ENCODE measurements at regions not wholly inside any gene's neighbourhood (a gene's known extent, or its start where the extent isn't known, plus 50 kb on each side); places are given as distances from the start of the nearest gene placed in this dataset.

DNA sequence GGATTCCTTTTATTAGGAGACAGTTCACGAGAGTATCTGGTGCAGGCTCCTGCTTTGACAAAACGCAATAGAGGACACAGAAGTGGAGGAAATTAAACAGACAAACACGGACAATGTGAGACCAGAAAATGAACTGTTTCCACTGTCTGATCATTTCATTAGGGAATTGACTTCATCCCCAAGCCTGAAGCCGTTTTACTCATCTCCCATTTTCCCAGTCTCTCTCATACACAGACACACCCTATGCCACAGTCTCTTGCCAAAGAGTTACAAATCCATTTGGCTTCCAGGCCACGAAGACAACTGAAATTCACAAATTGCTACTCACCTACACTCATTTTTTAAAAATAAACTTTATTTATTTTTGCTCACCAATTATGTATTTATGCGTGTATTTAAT is 1087.8 kb upstream of the TMEM132C start:
- TF ChIP-seq TAF1 (IDR thresholded peaks at IDR 0.05; ENCODE audit: low read depth) (no peak), RAD21 (IDR thresholded peaks at IDR 0.05; ENCODE audit: low read depth) (no peak), EP300 (IDR thresholded peaks at IDR 0.05; ENCODE audit: borderline replicate concordance) (no peak), EGR1 (IDR thresholded peaks at IDR 0.05) (no peak), ZBTB7A (IDR thresholded peaks at IDR 0.05; ENCODE audit: low read depth) (no peak), MAX (IDR thresholded peaks at IDR 0.05) (no peak), TCF12 (IDR thresholded peaks at IDR 0.05; ENCODE audit: low read depth) (no peak), YY1 (IDR thresholded peaks at IDR 0.05; ENCODE audit: low read depth) (no peak), CREB1 (IDR thresholded peaks at IDR 0.05; ENCODE audit: low read depth) (no peak), TEAD4 (IDR thresholded peaks at IDR 0.05) (no peak), FOXM1 (IDR thresholded peaks at IDR 0.05; ENCODE audit: borderline replicate concordance, low read depth) (no peak), CEBPB (IDR thresholded peaks at IDR 0.05) (no peak), NFIC (IDR thresholded peaks at IDR 0.05) (no peak)
- TF ChIP-seq, protein P1, sequence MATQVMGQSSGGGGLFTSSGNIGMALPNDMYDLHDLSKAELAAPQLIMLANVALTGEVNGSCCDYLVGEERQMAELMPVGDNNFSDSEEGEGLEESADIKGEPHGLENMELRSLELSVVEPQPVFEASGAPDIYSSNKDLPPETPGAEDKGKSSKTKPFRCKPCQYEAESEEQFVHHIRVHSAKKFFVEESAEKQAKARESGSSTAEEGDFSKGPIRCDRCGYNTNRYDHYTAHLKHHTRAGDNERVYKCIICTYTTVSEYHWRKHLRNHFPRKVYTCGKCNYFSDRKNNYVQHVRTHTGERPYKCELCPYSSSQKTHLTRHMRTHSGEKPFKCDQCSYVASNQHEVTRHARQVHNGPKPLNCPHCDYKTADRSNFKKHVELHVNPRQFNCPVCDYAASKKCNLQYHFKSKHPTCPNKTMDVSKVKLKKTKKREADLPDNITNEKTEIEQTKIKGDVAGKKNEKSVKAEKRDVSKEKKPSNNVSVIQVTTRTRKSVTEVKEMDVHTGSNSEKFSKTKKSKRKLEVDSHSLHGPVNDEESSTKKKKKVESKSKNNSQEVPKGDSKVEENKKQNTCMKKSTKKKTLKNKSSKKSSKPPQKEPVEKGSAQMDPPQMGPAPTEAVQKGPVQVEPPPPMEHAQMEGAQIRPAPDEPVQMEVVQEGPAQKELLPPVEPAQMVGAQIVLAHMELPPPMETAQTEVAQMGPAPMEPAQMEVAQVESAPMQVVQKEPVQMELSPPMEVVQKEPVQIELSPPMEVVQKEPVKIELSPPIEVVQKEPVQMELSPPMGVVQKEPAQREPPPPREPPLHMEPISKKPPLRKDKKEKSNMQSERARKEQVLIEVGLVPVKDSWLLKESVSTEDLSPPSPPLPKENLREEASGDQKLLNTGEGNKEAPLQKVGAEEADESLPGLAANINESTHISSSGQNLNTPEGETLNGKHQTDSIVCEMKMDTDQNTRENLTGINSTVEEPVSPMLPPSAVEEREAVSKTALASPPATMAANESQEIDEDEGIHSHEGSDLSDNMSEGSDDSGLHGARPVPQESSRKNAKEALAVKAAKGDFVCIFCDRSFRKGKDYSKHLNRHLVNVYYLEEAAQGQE (IDR thresholded peaks at IDR 0.05; ENCODE audit: low read depth) = no peak
- TF ChIP-seq, protein P2, sequence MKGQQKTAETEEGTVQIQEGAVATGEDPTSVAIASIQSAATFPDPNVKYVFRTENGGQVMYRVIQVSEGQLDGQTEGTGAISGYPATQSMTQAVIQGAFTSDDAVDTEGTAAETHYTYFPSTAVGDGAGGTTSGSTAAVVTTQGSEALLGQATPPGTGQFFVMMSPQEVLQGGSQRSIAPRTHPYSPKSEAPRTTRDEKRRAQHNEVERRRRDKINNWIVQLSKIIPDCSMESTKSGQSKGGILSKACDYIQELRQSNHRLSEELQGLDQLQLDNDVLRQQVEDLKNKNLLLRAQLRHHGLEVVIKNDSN (IDR thresholded peaks at IDR 0.05) = no peak

- TF ChIP-seq CEBPB (IDR thresholded peaks at IDR 0.05) (no peak), YY1 (IDR thresholded peaks at IDR 0.05; ENCODE audit: low read depth) (no peak), FOXM1 (IDR thresholded peaks at IDR 0.05; ENCODE audit: borderline replicate concordance, low read depth) (no peak), NFIC (IDR thresholded peaks at IDR 0.05) (no peak)
- TF ChIP-seq, protein P1 (IDR thresholded peaks at IDR 0.05; ENCODE audit: low read depth) = no peak
Observed at GRCh38 chr12:127182018-127182417, 1085.0 kb upstream of the TMEM132C start.

DNA sequence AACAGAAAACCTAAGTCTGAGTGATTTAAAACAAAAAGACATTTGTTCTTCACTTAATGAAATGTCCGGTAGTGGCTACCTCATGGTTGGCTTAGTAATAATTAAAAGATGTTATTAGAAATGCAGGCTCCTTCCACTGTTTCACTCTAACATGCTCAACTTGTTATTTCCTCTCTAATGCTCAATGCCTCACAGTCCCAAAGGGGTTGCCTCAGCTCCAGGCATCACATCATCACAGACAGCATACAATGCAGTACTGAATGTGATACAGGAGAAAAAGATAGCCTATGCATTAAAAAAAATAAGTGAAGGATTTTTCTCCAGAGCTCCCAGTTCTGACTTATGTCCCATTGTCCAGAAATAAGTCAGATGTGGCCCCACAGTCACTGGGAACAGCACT is 1077.0 kb upstream of the TMEM132C start:
- no peak for TF ChIP-seq MAX (IDR thresholded peaks at IDR 0.05)
- no peak for TF ChIP-seq EP300 (IDR thresholded peaks at IDR 0.05; ENCODE audit: borderline replicate concordance)
- no peak for TF ChIP-seq NFIC (IDR thresholded peaks at IDR 0.05)
- no peak for TF ChIP-seq YY1 (IDR thresholded peaks at IDR 0.05; ENCODE audit: low read depth)
- TF ChIP-seq, protein P2 (IDR thresholded peaks at IDR 0.05) = no peak
- TF ChIP-seq TAF1 (IDR thresholded peaks at IDR 0.05; ENCODE audit: low read depth) = no peak

DNA sequence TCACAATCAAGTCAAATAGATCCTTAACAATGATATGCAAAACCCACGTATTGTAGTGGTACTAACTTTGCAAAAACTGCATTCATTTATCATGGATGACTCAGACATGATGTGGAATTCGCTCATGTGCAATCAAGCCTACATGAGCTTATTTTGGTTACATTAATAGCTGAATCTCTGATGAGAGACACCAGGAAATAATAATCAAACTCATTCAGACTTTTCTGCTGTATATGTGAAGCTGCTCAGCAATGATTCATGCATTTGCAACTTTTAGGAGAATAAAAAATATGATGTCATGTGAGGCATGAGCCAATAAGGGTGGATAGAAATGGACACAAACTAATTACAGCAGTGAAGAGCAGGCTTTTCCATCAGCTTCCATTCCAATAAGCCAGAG is 1075.8 kb upstream of the TMEM132C start:
- no peak for TF ChIP-seq YY1 (IDR thresholded peaks at IDR 0.05; ENCODE audit: low read depth)
- TF ChIP-seq MAX (IDR thresholded peaks at IDR 0.05) = no peak
- no peak for TF ChIP-seq EP300 (IDR thresholded peaks at IDR 0.05; ENCODE audit: borderline replicate concordance)
- TF ChIP-seq CREB1 (IDR thresholded peaks at IDR 0.05; ENCODE audit: low read depth) = no peak
- no peak for TF ChIP-seq TCF12 (IDR thresholded peaks at IDR 0.05; ENCODE audit: low read depth)
- TF ChIP-seq FOXM1 (IDR thresholded peaks at IDR 0.05; ENCODE audit: borderline replicate concordance, low read depth) = no peak

DNA sequence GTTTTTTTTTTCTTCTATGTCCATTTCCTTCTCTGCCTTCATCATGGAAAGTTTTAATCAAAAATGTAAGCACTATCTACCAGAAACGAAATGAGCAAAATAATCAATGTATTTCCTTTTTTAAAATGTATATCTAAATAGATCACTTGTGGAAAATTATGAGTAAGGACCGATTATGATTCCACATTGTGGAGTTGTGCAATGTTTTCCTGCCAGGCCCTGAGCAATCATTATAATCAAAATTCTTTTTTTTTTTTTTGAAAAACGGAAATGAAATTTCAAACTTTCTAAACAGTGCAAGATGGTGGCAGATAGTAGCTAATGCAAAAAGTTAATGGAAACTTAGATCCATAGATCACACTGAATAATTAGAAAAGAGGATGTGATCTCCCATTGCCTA is 1074.6 kb upstream of the TMEM132C start:
- TF ChIP-seq NFIC (IDR thresholded peaks at IDR 0.05) (no peak), CREB1 (IDR thresholded peaks at IDR 0.05; ENCODE audit: low read depth) (no peak), ZBTB7A (IDR thresholded peaks at IDR 0.05; ENCODE audit: low read depth) (no peak), FOXM1 (IDR thresholded peaks at IDR 0.05; ENCODE audit: borderline replicate concordance, low read depth) (no peak), EP300 (IDR thresholded peaks at IDR 0.05; ENCODE audit: borderline replicate concordance) (no peak), MAX (IDR thresholded peaks at IDR 0.05) (no peak), TEAD4 (IDR thresholded peaks at IDR 0.05) (no peak), TCF12 (IDR thresholded peaks at IDR 0.05; ENCODE audit: low read depth) (no peak), RAD21 (IDR thresholded peaks at IDR 0.05; ENCODE audit: low read depth) (no peak), EGR1 (IDR thresholded peaks at IDR 0.05) (no peak), TAF1 (IDR thresholded peaks at IDR 0.05; ENCODE audit: low read depth) (no peak), CEBPB (IDR thresholded peaks at IDR 0.05) (no peak), YY1 (IDR thresholded peaks at IDR 0.05; ENCODE audit: low read depth) (no peak)
- TF ChIP-seq, protein P2 (IDR thresholded peaks at IDR 0.05) = no peak
- TF ChIP-seq, protein P1 (IDR thresholded peaks at IDR 0.05; ENCODE audit: low read depth) = no peak
